Cerebellar cortex (tissue), 1 donor: ENCODE measurements at regions not wholly inside any gene's neighbourhood (a gene's known extent, or its start where the extent isn't known, plus 50 kb on each side); places are given as distances from the start of the nearest gene placed in this dataset.

Experiments
- DNase-seq: peaks from one replicate; pipeline ENCODE4 v3.0.0-alpha.2; 2015; ENCODE audit warnings: low spot score

- no peak for DNase-seq
Observed at GRCh38 chr1:147852706-147853225, 49.8 kb upstream of the GJA8 start.
